WTC11 (cell line): ENCODE measurements at regions not wholly inside any gene's neighbourhood (a gene's known extent, or its start where the extent isn't known, plus 50 kb on each side); places are given as distances from the start of the nearest gene placed in this dataset.

ENCODE experiments used
- ATAC-seq: fragments of 200-7000 bp; cut with Tn5 transposase; 2 replicates; pipeline ENCODE4 v1.10.0; 2021; ENCODE audit warnings: mild to moderate bottlenecking, moderate library complexity
- CTCF ChIA-PET: fragments of 300-600 bp; sonication (Branson Sonifier 250); formaldehyde crosslinking; loops from one replicate; lab custom pipeline; 2021; ENCODE audit warnings: antibody characterized with exemption; lab: Charles Lee
- POLR2A ChIA-PET: fragments of 350-600 bp; sonication (Branson Sonifier 250); formaldehyde crosslinking; loops from one replicate; lab custom pipeline; 2021; ENCODE audit warnings: antibody characterized with exemption; lab: Charles Lee
- DNase-seq: peaks from one replicate; pipeline ENCODE4 v3.0.0; 2021; ENCODE audit warnings: low spot score
- H3K27ac Mint-ChIP-seq: 2 replicates; pipeline ENCODE4 v1.8.0; 2021; ENCODE audit warnings: mixed read lengths
- H3K27me3 Mint-ChIP-seq: 2 replicates; pipeline ENCODE4 v1.8.0; 2021; ENCODE audit warnings: low read depth, mild to moderate bottlenecking, moderate library complexity, mixed read lengths
- H3K36me3 Mint-ChIP-seq: 2 replicates; pipeline ENCODE4 v1.8.0; 2021; ENCODE audit warnings: mixed read lengths
- H3K4me1 Mint-ChIP-seq: 2 replicates; pipeline ENCODE4 v1.8.0; 2022; ENCODE audit warnings: mixed read lengths
- H3K4me3 Mint-ChIP-seq: 2 replicates; pipeline ENCODE4 v1.8.0; 2021; ENCODE audit warnings: mild to moderate bottlenecking, moderate library complexity, mixed read lengths
- H3K9me3 Mint-ChIP-seq: 2 replicates; pipeline ENCODE4 v1.8.0; 2021; ENCODE audit warnings: mixed read lengths
- CBFB ChIP-seq: sonication (generic); formaldehyde crosslinking; IDR thresholded peaks from 2 replicates; pipeline ENCODE4 v1.8.1; 2022; ENCODE audit warnings: mild to moderate bottlenecking, low read depth, missing genetic modification reagents
- CTCF ChIP-seq: fragments of 200-600 bp; IDR thresholded peaks from 2 replicates; pipeline ENCODE4 v1.8.0; 2022; ENCODE audit warnings: antibody characterized with exemption
- ESRRA ChIP-seq: sonication (generic); formaldehyde crosslinking; IDR thresholded peaks from 2 replicates; pipeline ENCODE4 v1.8.1; 2022; ENCODE audit warnings: mild to moderate bottlenecking, missing genetic modification reagents, borderline replicate concordance
- MXD4 ChIP-seq: fragments of 250-450 bp; sonication (Bioruptor Pico); IDR thresholded peaks from 2 replicates; pipeline ENCODE4 v1.8.0; 2021; ENCODE audit warnings: mild to moderate bottlenecking, moderate library complexity, borderline replicate concordance
- MYBL2 ChIP-seq: sonication (generic); formaldehyde crosslinking; IDR thresholded peaks from 2 replicates; pipeline ENCODE4 v1.8.1; 2023; ENCODE audit warnings: mild to moderate bottlenecking, moderate library complexity, missing genetic modification reagents
- NR2C2 ChIP-seq: sonication (generic); formaldehyde crosslinking; IDR thresholded peaks from 2 replicates; pipeline ENCODE4 v1.8.0; 2022; ENCODE audit warnings: mild to moderate bottlenecking, missing genetic modification reagents
- PREB ChIP-seq: sonication (generic); formaldehyde crosslinking; IDR thresholded peaks from 2 replicates; pipeline ENCODE4 v1.8.1; 2022; ENCODE audit warnings: mild to moderate bottlenecking, missing genetic modification reagents, moderate library complexity, borderline replicate concordance
- SOX15 ChIP-seq: fragments of 250-450 bp; sonication (Bioruptor Pico); IDR thresholded peaks from 2 replicates; pipeline ENCODE4 v1.9.0; 2021; ENCODE audit warnings: mild to moderate bottlenecking
- SP1 ChIP-seq: sonication (generic); formaldehyde crosslinking; conservative IDR thresholded peaks from 2 replicates; pipeline ENCODE4 v1.8.1; 2022; ENCODE audit warnings: missing genetic modification reagents
- ZNF121 ChIP-seq: sonication (generic); formaldehyde crosslinking; IDR thresholded peaks from 2 replicates; pipeline ENCODE4 v1.8.0; 2023; ENCODE audit warnings: missing genetic modification reagents
- ZNF281 ChIP-seq: sonication (generic); formaldehyde crosslinking; IDR thresholded peaks from 2 replicates; pipeline ENCODE4 v1.8.0; 2023; ENCODE audit warnings: mild to moderate bottlenecking, missing genetic modification reagents
- TF ChIP-seq, protein P1 (sequence below): sonication (generic); formaldehyde crosslinking; IDR thresholded peaks from 2 replicates; pipeline ENCODE4 v1.8.1; 2023; ENCODE audit warnings: mild to moderate bottlenecking, missing genetic modification reagents
- TF ChIP-seq, protein P2 (sequence below): sonication (generic); formaldehyde crosslinking; IDR thresholded peaks from 2 replicates; pipeline ENCODE4 v1.8.1; 2022; ENCODE audit warnings: low read depth, missing genetic modification reagents, borderline replicate concordance
- TF ChIP-seq, protein P3 (sequence below): sonication (generic); formaldehyde crosslinking; IDR thresholded peaks from 2 replicates; pipeline ENCODE4 v1.8.1; 2022; ENCODE audit warnings: missing genetic modification reagents, borderline replicate concordance

- CTCF ChIA-PET, result interaction anchor here (0.8 to 1.4 kb wide), 2 partner anchors 10 to 174 kb away, joined by 3 to 4 read pairs; no protein-coding TSS in a partner anchor
- H3K9me3 Mint-ChIP-seq, result no peaks in the 10 kb centered on the region
- no peak for ATAC-seq
Observed at GRCh38 chr3:72049300-72049699, 264.4 kb upstream of the PROK2 start.

More at GRCh38 chr3:72049300-72049699, 264.4 kb upstream of the PROK2 start:
- POLR2A ChIA-PET, result no interaction called here
- H3K27ac Mint-ChIP-seq, result no peak overlapping the region
- TF ChIP-seq, protein P1, sequence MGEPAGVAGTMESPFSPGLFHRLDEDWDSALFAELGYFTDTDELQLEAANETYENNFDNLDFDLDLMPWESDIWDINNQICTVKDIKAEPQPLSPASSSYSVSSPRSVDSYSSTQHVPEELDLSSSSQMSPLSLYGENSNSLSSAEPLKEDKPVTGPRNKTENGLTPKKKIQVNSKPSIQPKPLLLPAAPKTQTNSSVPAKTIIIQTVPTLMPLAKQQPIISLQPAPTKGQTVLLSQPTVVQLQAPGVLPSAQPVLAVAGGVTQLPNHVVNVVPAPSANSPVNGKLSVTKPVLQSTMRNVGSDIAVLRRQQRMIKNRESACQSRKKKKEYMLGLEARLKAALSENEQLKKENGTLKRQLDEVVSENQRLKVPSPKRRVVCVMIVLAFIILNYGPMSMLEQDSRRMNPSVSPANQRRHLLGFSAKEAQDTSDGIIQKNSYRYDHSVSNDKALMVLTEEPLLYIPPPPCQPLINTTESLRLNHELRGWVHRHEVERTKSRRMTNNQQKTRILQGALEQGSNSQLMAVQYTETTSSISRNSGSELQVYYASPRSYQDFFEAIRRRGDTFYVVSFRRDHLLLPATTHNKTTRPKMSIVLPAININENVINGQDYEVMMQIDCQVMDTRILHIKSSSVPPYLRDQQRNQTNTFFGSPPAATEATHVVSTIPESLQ (CRISPR knock-in tag), result no peak
- TF ChIP-seq, protein P2, sequence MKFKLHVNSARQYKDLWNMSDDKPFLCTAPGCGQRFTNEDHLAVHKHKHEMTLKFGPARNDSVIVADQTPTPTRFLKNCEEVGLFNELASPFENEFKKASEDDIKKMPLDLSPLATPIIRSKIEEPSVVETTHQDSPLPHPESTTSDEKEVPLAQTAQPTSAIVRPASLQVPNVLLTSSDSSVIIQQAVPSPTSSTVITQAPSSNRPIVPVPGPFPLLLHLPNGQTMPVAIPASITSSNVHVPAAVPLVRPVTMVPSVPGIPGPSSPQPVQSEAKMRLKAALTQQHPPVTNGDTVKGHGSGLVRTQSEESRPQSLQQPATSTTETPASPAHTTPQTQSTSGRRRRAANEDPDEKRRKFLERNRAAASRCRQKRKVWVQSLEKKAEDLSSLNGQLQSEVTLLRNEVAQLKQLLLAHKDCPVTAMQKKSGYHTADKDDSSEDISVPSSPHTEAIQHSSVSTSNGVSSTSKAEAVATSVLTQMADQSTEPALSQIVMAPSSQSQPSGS, result no peak
- TF ChIP-seq NR2C2 (CRISPR knock-in tag) (no peak), CBFB (CRISPR knock-in tag) (no peak), SOX15 (no peak), MXD4 (CRISPR knock-in tag) (no peak), ESRRA (CRISPR knock-in tag) (no peak), ZNF121 (CRISPR knock-in tag) (no peak), SP1 (no peak), MYBL2 (CRISPR knock-in tag) (no peak), CTCF (no peak), PREB (CRISPR knock-in tag) (no peak), ZNF281 (CRISPR knock-in tag) (no peak)
- TF ChIP-seq, protein P3, sequence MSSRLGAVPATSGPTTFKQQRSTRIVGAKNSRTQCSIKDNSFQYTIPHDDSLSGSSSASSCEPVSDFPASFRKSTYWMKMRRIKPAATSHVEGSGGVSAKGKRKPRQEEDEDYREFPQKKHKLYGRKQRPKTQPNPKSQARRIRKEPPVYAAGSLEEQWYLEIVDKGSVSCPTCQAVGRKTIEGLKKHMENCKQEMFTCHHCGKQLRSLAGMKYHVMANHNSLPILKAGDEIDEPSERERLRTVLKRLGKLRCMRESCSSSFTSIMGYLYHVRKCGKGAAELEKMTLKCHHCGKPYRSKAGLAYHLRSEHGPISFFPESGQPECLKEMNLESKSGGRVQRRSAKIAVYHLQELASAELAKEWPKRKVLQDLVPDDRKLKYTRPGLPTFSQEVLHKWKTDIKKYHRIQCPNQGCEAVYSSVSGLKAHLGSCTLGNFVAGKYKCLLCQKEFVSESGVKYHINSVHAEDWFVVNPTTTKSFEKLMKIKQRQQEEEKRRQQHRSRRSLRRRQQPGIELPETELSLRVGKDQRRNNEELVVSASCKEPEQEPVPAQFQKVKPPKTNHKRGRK (CRISPR knock-in tag), result no peak
- TF ChIP-seq, all 79 proteins: peak for 0
- no peak for DNase-seq
- H3K4me1 Mint-ChIP-seq, result peaks cover 9% of the 10 kb centered on the region
- peaks cover 8% of the 10 kb centered on the region; the same call in 1 of the 2 replicates for H3K27me3 Mint-ChIP-seq
- no peaks in the 10 kb centered on the region for H3K36me3 Mint-ChIP-seq
- H3K4me3 Mint-ChIP-seq, result no peak overlapping the region
